ENCODE measurements at regions not wholly inside any gene's neighbourhood (a gene's known extent, or its start where the extent isn't known, plus 50 kb on each side); places are given as distances from the start of the nearest gene placed in this dataset.

DNA sequence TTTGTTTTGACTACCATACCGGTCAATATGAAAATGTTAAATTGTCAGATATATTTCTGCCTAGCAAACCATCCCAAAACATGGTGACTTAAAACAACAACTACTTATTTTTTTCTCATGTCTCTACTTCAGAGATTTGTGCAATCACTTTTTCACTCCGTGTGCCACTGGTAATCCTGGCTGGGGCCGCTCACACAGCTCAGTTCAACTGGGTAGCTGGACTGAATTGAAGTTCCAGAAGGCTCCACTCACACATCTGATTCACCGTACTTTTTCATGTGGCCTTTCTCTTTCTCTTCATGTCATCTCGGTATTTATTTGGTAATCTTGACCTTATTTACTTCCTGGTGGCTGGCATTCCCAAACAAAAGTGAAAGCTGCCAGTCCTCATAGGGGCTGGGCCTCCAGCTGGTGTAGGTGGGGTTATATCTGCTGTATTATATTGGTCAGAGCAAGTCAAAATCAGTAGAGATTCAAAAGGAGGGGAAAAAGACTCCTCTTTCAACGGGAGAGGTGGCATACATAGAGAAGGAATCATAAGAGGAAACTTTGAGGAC, 513.9 kb upstream of the NXPH2 start:
- TF ChIP-seq CTCF (IDR thresholded peaks at IDR 0.05; ENCODE audit: low read depth, low read length) (no peak), EZH2phosphoT487 (IDR thresholded peaks at IDR 0.05; ENCODE audit: low read depth) (no peak)

Measured in OCI-LY3 (cell line).